ENCODE measurements at regions not wholly inside any gene's neighbourhood (a gene's known extent, or its start where the extent isn't known, plus 50 kb on each side); places are given as distances from the start of the nearest gene placed in this dataset.

- H3K4me3 ChIP-seq (ENCODE audit: low read length), result no peak overlapping the region
- no peak overlapping the region for H2AFZ ChIP-seq (ENCODE audit: low read depth, low read length)
- H3K9me3 ChIP-seq (ENCODE audit: low read length), result no peaks in the 10 kb centered on the region
- no peaks in the 10 kb centered on the region for H3K9me2 ChIP-seq (ENCODE audit: insufficient read depth, low read length)
- no peaks in the 10 kb centered on the region for H3K79me2 ChIP-seq (replicated peaks; ENCODE audit: insufficient read depth, low read length)
- H3K27me3 ChIP-seq (ENCODE audit: insufficient read depth, low read depth, low read length), result no peaks in the 10 kb centered on the region
- no peaks in the 10 kb centered on the region for H4K20me1 ChIP-seq (ENCODE audit: insufficient read depth)
- no peak overlapping the region for H3K9ac ChIP-seq (ENCODE audit: low read length)
- H3K4me2 ChIP-seq (ENCODE audit: low read length), result no peak overlapping the region
- no peaks in the 10 kb centered on the region for H3K36me3 ChIP-seq (ENCODE audit: insufficient read depth, low read length)
- H3F3A ChIP-seq (ENCODE audit: insufficient read depth, low read length, poor library complexity, severe bottlenecking), result no peaks in the 10 kb centered on the region
- TF ChIP-seq EZH2 (IDR thresholded peaks at IDR 0.05; ENCODE audit: borderline replicate concordance, insufficient read depth, low read length, poor library complexity, severe bottlenecking), result no peak
- TF ChIP-seq REST (IDR thresholded peaks at IDR 0.05; ENCODE audit: borderline replicate concordance), result no peak
- TF ChIP-seq RAD21 (conservative IDR thresholded peaks at IDR 0.05), result no peak
- no peak for TF ChIP-seq POLR2AphosphoS5 (IDR thresholded peaks at IDR 0.05)
- TF ChIP-seq CTCF (IDR thresholded peaks at IDR 0.05; ENCODE audit: poor library complexity, severe bottlenecking), result no peak
- no peak for TF ChIP-seq MXI1 (conservative IDR thresholded peaks at IDR 0.05; ENCODE audit: poor library complexity, severe bottlenecking)
- no peak for TF ChIP-seq TAF1 (IDR thresholded peaks at IDR 0.05; ENCODE audit: low read depth)
- no peak for TF ChIP-seq EP300 (conservative IDR thresholded peaks at IDR 0.05; ENCODE audit: poor library complexity, severe bottlenecking)
- TF ChIP-seq SMC3 (conservative IDR thresholded peaks at IDR 0.05; ENCODE audit: poor library complexity), result no peak
- H3K27ac ChIP-seq (ENCODE audit: low read length), result no peak overlapping the region
Measured at GRCh38 chr5:89241186-89241585, 358.2 kb upstream of the MEF2C start.

GRCh38 chr5:89236900-89237299, 353.9 kb upstream of the MEF2C start:
- Histone ChIP-seq H2AFZ (ENCODE audit: low read depth, low read length) (no peak overlapping the region), H3F3A (ENCODE audit: insufficient read depth, low read length, poor library complexity, severe bottlenecking) (no peaks in the 10 kb centered on the region), H3K36me3 (ENCODE audit: insufficient read depth, low read length) (no peaks in the 10 kb centered on the region), H3K4me3 (ENCODE audit: low read length) (no peak overlapping the region), H4K20me1 (ENCODE audit: insufficient read depth) (no peaks in the 10 kb centered on the region), H3K9me3 (ENCODE audit: low read length) (no peaks in the 10 kb centered on the region), H3K9me2 (ENCODE audit: insufficient read depth, low read length) (no peaks in the 10 kb centered on the region), H3K9ac (ENCODE audit: low read length) (no peak overlapping the region), H3K27me3 (ENCODE audit: insufficient read depth, low read depth, low read length) (no peaks in the 10 kb centered on the region), H3K27ac (ENCODE audit: low read length) (no peak overlapping the region), H3K4me2 (ENCODE audit: low read length) (no peak overlapping the region), H3K79me2 (replicated peaks; ENCODE audit: insufficient read depth, low read length) (no peaks in the 10 kb centered on the region)
- TF ChIP-seq CTCF (IDR thresholded peaks at IDR 0.05; ENCODE audit: poor library complexity, severe bottlenecking) (no peak), REST (IDR thresholded peaks at IDR 0.05; ENCODE audit: borderline replicate concordance) (no peak)

All from neural cell (in vitro differentiated cells).